ENCODE measurements at regions not wholly inside any gene's neighbourhood (a gene's known extent, or its start where the extent isn't known, plus 50 kb on each side); places are given as distances from the start of the nearest gene placed in this dataset.

GRCh38 chr7:26937939-26938623, 73.7 kb upstream of the SKAP2 start:
- no peak for TF ChIP-seq CTCF (IDR thresholded peaks at IDR 0.05)
- no peak for TF ChIP-seq POLR2A (IDR thresholded peaks at IDR 0.05)

Data from lower leg skin (tissue), 3 donors.